HFFc6 (cell line): ENCODE measurements at regions not wholly inside any gene's neighbourhood (a gene's known extent, or its start where the extent isn't known, plus 50 kb on each side); places are given as distances from the start of the nearest gene placed in this dataset.

ENCODE experiments used
- DNase-seq: peaks from one replicate; pipeline ENCODE4 v3.0.0-alpha.2; 2018
- H3K27ac Mint-ChIP-seq: 2 replicates; pipeline ENCODE4 v1.8.0; 2020; ENCODE audit warnings: mild to moderate bottlenecking, mixed read lengths
- H3K27me3 Mint-ChIP-seq: 2 replicates; pipeline ENCODE4 v1.8.0; 2021; ENCODE audit warnings: mild to moderate bottlenecking, moderate library complexity, mixed read lengths; ENCODE audit not compliant: insufficient read depth
- H3K36me3 Mint-ChIP-seq: 2 replicates; pipeline ENCODE4 v1.8.0; 2021; ENCODE audit warnings: low read depth, mixed read lengths
- H3K4me1 Mint-ChIP-seq: 2 replicates; pipeline ENCODE4 v1.8.0; 2020; ENCODE audit warnings: low read depth, mixed read lengths
- H3K4me3 Mint-ChIP-seq: 2 replicates; pipeline ENCODE4 v1.8.0; 2020; ENCODE audit warnings: mild to moderate bottlenecking, moderate library complexity, mixed read lengths
- H3K9me3 Mint-ChIP-seq: 2 replicates; pipeline ENCODE4 v1.8.0; 2020; ENCODE audit warnings: mild to moderate bottlenecking, mixed read lengths
- TF ChIP-seq, protein P1 (sequence below): fragments of 200-600 bp; sonication (generic); IDR thresholded peaks from 2 replicates; pipeline ENCODE4 v1.5.0; 2021; ENCODE audit warnings: antibody characterized with exemption, mild to moderate bottlenecking

DNA sequence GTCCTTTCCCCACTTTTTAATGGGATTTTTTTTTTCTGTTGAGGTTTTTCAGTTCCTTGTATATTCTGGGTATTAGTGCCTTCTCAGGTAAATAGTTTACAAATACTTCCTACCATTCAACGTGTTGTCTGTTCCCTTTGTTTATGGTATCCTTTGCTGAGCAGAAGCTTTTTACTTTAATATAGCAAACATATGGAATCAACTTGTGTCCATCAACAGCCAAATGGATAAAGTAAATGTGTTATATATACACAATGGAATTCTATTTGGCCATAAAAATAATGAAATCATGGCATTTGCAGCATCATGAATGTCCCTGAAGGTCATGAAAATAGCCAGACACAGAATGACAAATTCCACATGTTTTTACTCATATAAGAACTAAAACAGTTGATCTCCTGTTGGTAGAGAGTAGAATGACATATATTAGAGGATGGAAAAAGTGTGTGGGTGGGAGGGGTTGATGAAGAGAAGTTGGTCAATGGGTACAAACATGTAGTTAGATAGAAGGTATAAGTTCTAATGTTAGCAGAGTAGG, 500.8 kb downstream of the SLITRK6 start:
- no peak for DNase-seq
- Mint-ChIP-seq H3K9me3 (no peaks in the 10 kb centered on the region), H3K36me3 (no peaks in the 10 kb centered on the region), H3K27ac (no peak overlapping the region), H3K4me3 (no peak overlapping the region), H3K4me1 (peaks cover 4% of the 10 kb centered on the region; the same call in 1 of the 2 replicates), H3K27me3 (no peaks in the 10 kb centered on the region)
- TF ChIP-seq, protein P1, sequence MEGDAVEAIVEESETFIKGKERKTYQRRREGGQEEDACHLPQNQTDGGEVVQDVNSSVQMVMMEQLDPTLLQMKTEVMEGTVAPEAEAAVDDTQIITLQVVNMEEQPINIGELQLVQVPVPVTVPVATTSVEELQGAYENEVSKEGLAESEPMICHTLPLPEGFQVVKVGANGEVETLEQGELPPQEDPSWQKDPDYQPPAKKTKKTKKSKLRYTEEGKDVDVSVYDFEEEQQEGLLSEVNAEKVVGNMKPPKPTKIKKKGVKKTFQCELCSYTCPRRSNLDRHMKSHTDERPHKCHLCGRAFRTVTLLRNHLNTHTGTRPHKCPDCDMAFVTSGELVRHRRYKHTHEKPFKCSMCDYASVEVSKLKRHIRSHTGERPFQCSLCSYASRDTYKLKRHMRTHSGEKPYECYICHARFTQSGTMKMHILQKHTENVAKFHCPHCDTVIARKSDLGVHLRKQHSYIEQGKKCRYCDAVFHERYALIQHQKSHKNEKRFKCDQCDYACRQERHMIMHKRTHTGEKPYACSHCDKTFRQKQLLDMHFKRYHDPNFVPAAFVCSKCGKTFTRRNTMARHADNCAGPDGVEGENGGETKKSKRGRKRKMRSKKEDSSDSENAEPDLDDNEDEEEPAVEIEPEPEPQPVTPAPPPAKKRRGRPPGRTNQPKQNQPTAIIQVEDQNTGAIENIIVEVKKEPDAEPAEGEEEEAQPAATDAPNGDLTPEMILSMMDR, result no peak; the same call in 1 of the 2 replicates

DNA sequence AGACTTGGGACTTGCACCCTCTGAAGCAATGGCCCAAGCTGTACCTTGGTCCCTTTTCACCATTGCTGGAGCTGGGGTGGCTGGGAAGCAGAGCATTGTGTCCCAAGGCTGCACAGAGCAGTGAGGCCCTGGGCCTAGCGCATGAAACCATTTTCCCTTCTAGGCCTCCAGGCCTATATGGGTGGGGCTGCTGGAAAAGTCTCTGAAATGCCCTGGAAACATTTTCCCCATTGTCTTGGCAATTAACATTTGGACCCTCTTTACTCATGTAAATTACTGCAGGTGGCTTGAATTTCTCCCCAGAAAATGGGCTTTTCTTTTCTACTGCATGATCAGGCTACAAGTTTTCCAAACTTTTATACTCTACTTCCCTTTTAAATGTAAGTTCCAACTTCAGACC, 510.5 kb downstream of the SLITRK6 start:
- H3K9me3 Mint-ChIP-seq, result no peaks in the 10 kb centered on the region
- TF ChIP-seq, protein P1, result no peak
- peaks cover 1% of the 10 kb centered on the region; the same call in 1 of the 2 replicates for H3K4me1 Mint-ChIP-seq
- DNase-seq, result no peak
- no peak overlapping the region for H3K27ac Mint-ChIP-seq
- no peak overlapping the region for H3K4me3 Mint-ChIP-seq
- no peaks in the 10 kb centered on the region for H3K36me3 Mint-ChIP-seq
- no peaks in the 10 kb centered on the region; the same call in 1 of the 2 replicates for H3K27me3 Mint-ChIP-seq

DNA sequence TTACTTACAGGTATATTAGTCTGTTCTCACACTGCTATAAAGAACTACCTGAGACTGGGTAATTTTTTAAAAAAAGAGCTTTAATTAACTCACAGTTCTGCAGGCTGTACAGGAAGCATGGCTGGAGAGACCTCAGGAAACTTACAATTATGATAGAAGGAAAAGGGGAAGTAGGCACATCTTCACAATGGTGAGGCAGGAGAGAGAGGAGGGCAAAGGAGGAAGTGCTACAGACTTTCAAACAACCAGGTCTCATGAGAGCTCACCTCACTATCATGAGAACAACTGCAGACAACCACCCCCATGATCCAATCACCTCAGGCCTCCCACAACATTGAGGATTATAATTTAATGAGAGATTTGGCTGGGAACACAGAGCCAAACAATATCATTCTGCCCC, 511.7 kb downstream of the SLITRK6 start:
- no peak for DNase-seq
- TF ChIP-seq, protein P1, result no peak
- H3K27me3 Mint-ChIP-seq, result no peaks in the 10 kb centered on the region; the same call in 1 of the 2 replicates
- peaks cover 11% of the 10 kb centered on the region for H3K4me1 Mint-ChIP-seq
- no peaks in the 10 kb centered on the region for H3K36me3 Mint-ChIP-seq
- no peak overlapping the region for H3K4me3 Mint-ChIP-seq
- H3K27ac Mint-ChIP-seq, result no peak overlapping the region
- no peaks in the 10 kb centered on the region for H3K9me3 Mint-ChIP-seq

DNA sequence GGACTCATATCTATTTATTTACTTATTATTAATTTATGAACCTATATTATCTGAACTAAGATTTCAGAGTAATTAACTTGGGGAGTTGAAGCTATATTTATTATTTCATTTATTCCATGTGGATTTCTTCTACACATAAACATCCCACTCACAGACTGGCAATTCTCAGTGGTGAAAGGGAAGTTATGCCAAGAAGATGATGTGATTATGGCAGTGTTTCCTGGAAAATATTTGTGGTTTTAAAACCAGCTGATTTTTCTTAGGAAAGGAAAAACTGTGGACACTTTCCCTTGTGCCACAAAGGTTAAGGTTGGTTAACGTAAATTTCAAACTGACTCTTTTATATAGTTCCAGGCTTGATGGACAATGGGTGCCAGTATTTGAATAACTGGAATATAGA, 513.1 kb downstream of the SLITRK6 start:
- TF ChIP-seq, protein P1, result no peak
- no peaks in the 10 kb centered on the region for H3K9me3 Mint-ChIP-seq
- no peak overlapping the region for H3K27ac Mint-ChIP-seq
- H3K27me3 Mint-ChIP-seq, result no peaks in the 10 kb centered on the region; the same call in 1 of the 2 replicates
- no peak overlapping the region for H3K4me3 Mint-ChIP-seq
- DNase-seq, result no peak
- peaks cover 11% of the 10 kb centered on the region for H3K4me1 Mint-ChIP-seq
- no peaks in the 10 kb centered on the region for H3K36me3 Mint-ChIP-seq

DNA sequence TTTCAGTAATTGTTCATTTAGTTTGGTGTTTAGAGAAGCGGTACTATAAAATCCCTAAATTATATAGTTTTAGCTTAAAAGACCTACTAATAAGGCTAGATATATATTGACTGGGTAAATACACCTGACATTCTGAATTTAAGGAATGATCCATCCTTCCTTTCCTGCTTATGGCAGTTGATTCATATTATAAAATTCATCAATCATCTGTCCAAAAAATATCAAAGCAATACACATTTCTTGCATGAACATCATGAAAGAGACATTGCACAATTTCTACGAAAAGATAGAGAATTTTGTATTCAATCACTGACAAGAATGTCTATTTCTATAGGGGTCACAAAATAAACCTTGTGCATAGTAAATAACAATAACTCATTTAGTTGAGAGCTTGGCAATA, 514.9 kb downstream of the SLITRK6 start:
- Mint-ChIP-seq H3K36me3 (no peaks in the 10 kb centered on the region), H3K4me3 (no peak overlapping the region), H3K4me1 (peaks cover 12% of the 10 kb centered on the region), H3K27me3 (no peaks in the 10 kb centered on the region; the same call in 1 of the 2 replicates), H3K27ac (no peak overlapping the region), H3K9me3 (no peaks in the 10 kb centered on the region)
- no peak for DNase-seq
- TF ChIP-seq, protein P1, result no peak
